Activated CD8-positive, alpha-beta memory T cell treated with anti-CD3 and anti-CD28 coated beads, Interleukin-2, amount 50 U/mL, for 4 hours (primary cell): ENCODE measurements at regions not wholly inside any gene's neighbourhood (a gene's known extent, or its start where the extent isn't known, plus 50 kb on each side); places are given as distances from the start of the nearest gene placed in this dataset.

Experiments
- DNase-seq: peaks from one replicate; pipeline ENCODE4 v3.0.0-alpha.2; 2020

GRCh38 chr9:89986190-89986589, 381.4 kb downstream of the GADD45G start:
- no peak for DNase-seq

- no peak for DNase-seq
These were observed 383.6 kb downstream of the GADD45G start for GRCh38 chr9:89988458-89988857.

- DNase-seq = no peak
These were observed 386.5 kb downstream of the GADD45G start for GRCh38 chr9:89991204-89991790.

- DNase-seq = no peak
These were observed 387.8 kb downstream of the GADD45G start for GRCh38 chr9:89992326-89993198.

- DNase-seq = no peak
These were observed 389.1 kb downstream of the GADD45G start for GRCh38 chr9:89993678-89994630.

GRCh38 chr9:89994988-89995613, 390.3 kb downstream of the GADD45G start:
- no peak for DNase-seq

- no peak for DNase-seq
These were observed 391.3 kb downstream of the GADD45G start for GRCh38 chr9:89996116-89996515.

GRCh38 chr9:89996773-89997172, 392.0 kb downstream of the GADD45G start:
- no peak for DNase-seq

- no peak for DNase-seq
These were observed 393.8 kb downstream of the GADD45G start for GRCh38 chr9:89998633-89999032.

- DNase-seq = no peak
These were observed 394.3 kb downstream of the GADD45G start for GRCh38 chr9:89999176-89999533.

- peak; percentile 41 for DNase-seq
These were observed 394.9 kb downstream of the GADD45G start for GRCh38 chr9:89999534-90000370.

GRCh38 chr9:90000925-90001324, 396.1 kb downstream of the GADD45G start:
- DNase-seq = no peak

- DNase-seq = no peak
These were observed 396.9 kb downstream of the GADD45G start for GRCh38 chr9:90001747-90002146.

- DNase-seq = no peak
These were observed 397.8 kb downstream of the GADD45G start for GRCh38 chr9:90002397-90003271.

- no peak for DNase-seq
These were observed 400.6 kb downstream of the GADD45G start for GRCh38 chr9:90005388-90005787.

- no peak for DNase-seq
These were observed 403.0 kb downstream of the GADD45G start for GRCh38 chr9:90007516-90008440.

- DNase-seq = no peak
These were observed 404.6 kb downstream of the GADD45G start for GRCh38 chr9:90009447-90009846.

- no peak for DNase-seq
These were observed 406.0 kb downstream of the GADD45G start for GRCh38 chr9:90010793-90011192.

- DNase-seq = no peak
These were observed 408.1 kb downstream of the GADD45G start for GRCh38 chr9:90012949-90013348.

GRCh38 chr9:90013778-90014177, 409.0 kb downstream of the GADD45G start:
- no peak for DNase-seq
